GM18520 (cell line): ENCODE measurements at regions not wholly inside any gene's neighbourhood (a gene's known extent, or its start where the extent isn't known, plus 50 kb on each side); places are given as distances from the start of the nearest gene placed in this dataset.

Experiments used
- ATAC-seq: cut with Tn5 transposase; IDR thresholded peaks from one replicate; pipeline ENCODE4 v1.9.1; 2021; ENCODE audit not compliant: unreplicated experiment

DNA sequence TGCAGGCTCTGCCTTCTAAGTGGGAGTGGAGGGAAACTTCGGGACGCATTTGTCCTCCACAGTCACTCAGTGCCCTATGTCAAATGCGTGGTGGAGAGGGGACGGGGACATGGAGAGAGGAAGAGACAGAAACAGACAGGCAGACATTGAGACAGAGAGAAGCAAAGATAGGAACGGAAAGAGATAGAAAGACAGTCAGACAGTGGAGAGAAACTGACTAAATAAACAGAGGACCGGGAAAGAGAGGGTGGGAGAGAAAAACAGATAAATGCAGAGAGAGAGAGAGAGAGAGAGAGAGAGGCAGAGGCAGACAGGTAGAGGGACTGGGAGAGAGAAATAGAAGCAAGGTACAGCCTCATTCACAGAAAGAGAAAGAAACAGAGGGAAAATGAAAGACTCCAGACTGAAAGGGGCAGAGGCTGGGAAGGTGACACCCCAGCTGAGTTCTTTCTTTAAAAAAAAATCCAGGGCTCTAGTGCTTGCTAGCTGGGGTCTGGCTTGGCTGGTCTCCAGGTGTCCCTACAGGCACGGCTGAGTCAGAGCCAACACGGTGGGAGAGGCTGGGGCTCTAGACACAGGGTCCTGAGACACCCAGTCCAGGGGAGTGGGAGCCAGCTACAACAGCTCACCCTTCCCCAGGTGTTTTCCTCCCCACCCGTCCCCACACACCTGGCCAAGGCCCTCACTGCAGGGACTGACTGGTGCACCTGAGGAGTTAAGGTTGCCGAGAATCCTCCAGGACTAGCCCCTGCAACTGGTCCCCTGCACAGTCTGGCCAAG, 506.1 kb upstream of the PROK2 start:
- no peak for ATAC-seq

GRCh38 chr3:72289692-72290071, 504.7 kb upstream of the PROK2 start:
- no peak for ATAC-seq

DNA sequence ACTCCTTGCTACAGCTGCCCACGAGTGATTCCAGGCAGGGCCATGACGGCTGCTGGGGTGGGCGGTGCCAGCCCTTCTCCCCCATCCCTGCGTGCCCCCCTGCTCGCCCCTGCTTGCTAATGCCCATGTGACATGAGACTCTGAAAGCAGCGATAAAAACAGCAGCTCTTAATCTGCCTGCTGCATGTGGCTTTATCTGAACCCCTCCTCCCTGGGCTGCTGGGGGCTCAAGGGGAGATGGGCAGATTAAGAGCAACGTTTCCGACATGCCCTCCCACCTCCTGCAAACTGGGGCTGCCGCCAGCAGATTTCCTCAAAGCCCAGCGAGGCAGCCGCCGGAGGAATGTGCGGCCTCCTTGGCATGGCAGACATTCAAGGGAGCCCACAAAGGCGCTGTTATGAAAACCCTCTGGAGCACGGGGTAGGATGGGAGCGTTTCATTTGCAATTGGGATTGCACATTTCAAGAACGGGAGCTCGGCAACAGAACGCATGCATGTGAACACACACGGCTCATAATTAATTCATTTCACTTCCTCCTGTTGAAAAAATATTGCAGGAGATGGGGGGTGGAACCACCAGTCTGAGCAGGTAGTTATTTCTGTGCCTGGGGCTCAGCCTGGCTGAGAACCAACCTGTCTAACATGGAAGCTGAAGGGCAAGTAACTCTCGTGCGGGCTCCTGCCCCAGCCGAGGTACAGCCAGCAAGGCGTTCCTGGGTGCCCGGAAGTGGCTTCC, 504.2 kb upstream of the PROK2 start:
- no peak for ATAC-seq

GRCh38 chr3:72287956-72288355, 503.0 kb upstream of the PROK2 start:
- no peak for ATAC-seq

GRCh38 chr3:72285502-72285901, 500.6 kb upstream of the PROK2 start:
- no peak for ATAC-seq

DNA sequence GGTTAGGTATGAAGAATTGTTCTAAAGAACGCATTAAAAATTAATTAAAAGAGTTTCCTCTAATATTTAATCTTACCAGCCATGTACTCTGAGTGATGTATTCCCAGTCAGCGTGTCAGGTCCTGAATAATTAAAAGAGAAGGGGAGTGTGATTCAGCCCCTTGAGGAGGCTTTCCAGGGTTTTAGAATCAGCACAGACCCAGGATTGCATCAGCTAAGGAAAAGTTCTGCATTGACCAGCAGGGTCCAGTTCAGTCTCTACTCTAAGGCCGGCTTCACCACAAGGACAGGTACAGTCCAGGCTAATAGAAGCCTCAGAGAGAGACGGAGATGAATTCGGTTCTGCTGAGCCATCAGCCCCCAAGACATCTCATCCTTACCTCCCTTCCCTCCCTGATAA, 499.5 kb upstream of the PROK2 start:
- no peak for ATAC-seq

DNA sequence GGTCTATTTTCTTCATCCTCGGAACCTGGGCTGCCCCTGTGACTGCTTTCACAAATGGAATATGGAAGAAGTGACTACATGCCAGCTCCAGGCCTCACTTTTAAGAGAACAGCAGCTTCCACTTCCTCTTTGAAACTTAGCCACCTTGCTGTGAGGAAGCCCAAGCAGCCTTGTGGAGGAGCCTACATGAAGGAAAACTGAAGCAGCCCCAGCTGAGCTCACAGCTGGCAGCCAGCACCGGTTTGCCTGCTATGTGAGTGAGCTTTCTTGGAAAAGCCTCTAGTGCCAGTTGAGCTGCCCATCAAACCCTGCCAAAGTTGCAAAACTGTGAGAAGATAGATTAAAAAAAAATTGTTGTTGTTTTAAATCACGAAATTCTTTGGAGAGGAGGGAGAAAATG, 498.0 kb upstream of the PROK2 start:
- ATAC-seq, result no peak

DNA sequence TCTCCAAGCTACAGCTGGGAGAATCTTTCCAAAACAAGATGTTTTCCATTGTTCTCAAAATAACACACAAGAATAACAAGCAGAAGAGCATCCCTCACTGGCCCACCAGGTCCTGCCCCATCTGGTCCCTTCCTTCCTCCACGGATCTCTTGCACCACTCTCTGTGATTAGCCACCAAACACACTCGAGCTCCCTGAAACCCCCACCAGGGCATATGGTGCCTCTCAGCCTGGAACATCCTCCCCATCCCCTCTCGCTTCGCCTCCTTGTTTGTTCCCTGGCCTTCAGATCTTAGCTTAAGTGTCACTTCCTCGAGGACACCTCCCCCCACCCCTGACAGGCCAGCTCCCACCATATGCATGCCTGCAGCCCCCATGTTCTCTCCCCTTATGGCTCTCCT, 496.6 kb upstream of the PROK2 start:
- no peak for ATAC-seq

GRCh38 chr3:72280876-72281275, 495.9 kb upstream of the PROK2 start:
- no peak for ATAC-seq

GRCh38 chr3:72279631-72280041, 494.7 kb upstream of the PROK2 start:
- no peak for ATAC-seq

GRCh38 chr3:72279068-72279604, 494.2 kb upstream of the PROK2 start:
- no peak for ATAC-seq

GRCh38 chr3:72278349-72279067, 493.6 kb upstream of the PROK2 start:
- no peak for ATAC-seq

DNA sequence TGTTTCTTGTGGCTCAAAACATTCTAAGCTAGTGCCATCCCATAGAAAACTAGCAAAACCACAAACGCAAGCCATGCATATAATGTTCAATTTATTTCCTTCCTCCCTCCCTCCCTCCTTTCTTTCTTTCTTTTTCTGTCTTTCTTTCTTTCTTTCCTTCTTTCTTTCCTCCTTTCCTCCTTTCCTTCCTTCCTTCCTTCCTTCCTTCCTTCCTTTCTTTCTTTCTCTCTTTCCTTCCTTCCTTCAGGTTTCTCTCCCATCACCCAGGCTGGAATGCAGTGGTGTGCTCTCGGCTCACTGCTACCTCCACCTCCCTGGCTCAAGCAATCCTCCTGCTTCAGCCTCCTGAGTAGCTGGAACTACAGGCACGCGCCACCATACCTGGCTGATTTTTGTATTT, 492.8 kb upstream of the PROK2 start:
- no peak for ATAC-seq

- no peak for ATAC-seq
Observed at GRCh38 chr3:72276806-72277205, 491.9 kb upstream of the PROK2 start.

GRCh38 chr3:72275331-72275751, 490.4 kb upstream of the PROK2 start:
- ATAC-seq, result no peak

DNA sequence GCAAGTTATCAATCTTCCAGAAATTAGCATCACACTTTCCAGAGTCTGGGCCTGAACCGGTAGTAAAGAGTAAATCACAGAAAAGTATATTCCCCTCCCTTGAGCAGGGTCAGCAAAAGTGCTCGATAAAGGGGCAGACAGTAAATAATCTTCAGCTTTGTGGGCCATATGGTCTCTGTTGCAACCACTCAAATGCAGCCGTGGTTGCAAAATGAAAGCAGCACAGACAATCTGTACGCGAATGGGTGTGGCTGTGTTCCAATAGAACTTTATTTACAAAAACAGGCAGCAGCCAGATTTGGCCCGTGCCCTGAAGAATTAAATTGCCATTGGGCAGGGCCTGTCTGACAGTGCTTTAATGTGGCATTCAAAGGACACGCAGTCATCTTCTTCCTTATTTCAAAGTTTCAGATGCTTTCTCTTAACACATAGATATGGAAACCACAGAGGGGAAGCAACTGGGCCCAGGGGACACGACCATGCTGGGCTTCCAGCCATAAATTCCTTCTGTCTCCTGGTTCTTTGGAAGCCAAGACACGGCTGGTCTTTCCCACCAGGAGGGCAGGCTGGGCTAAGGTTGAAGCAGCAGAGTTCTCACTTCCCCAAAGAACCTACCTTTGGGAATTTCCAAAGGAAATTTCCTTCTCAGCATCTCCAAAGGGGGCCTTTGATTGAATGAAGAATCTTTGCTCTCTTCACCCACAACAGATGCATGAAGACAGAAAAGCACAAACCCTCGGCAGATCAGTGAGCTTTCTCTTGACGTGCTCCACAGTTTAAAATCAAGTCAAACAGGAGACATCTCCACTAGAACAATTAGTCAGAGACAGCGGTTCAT, 489.8 kb upstream of the PROK2 start:
- no peak for ATAC-seq

DNA sequence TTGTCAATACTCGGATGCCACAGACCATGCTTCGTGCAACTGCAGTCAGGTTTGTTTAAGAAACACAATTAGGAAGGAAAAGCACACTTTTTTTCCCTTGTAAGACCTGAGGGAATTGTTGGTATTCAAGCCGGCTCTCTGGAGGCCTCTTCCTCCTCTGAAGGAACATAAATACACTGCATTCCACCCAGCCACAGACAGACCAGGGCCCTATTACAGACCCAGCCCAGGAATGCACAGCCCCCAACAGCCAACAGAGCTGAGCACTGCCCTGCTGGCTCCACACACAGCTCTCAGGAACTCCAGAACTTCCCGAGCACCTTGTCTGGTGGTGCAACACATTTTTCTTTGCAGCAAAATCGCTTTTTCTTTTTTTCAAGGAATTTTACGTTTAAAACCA, 488.7 kb upstream of the PROK2 start:
- no peak for ATAC-seq

DNA sequence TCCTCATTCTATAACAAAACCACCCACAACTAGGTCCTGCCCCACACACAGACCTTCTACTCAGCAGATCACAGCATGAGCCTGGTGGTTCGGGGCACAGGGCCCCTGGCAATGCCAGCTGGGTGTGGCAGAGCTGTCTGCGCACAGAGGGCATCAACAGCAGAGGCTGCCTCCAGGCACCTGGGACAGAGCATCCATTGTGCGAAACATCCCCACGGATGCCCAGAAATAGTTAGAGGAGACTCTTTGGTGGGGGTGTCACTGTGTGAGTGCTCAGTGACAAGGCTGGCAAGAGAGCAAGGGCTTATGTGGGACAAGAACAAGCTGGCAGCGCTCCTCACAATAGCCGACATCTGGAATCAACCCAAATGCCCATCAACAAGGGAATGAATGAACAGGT, 487.4 kb upstream of the PROK2 start:
- no peak for ATAC-seq

DNA sequence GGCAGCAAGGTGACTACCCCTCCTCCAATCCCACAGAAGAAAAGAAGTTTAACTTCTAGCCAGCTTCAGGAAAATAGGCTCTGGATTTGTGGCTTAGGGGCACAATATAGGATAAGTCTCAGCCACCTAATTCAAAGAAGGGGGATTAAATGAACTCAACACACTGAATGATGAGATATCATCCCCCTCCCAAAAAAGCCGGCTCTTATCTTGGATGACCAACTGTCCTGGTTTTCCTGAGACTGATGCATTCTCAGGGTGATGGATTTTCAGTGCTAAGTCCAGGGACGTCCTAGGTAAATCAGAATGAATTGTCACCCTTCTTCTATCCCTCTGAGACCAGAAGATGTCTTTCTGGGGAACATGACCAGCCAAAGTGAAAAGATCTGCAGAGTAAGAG, 487.0 kb upstream of the PROK2 start:
- no peak for ATAC-seq

- no peak for ATAC-seq
Observed at GRCh38 chr3:72271216-72271615, 486.3 kb upstream of the PROK2 start.

- ATAC-seq, result no peak
Observed at GRCh38 chr3:72270730-72271129, 485.8 kb upstream of the PROK2 start.
